ENCODE measurements at regions not wholly inside any gene's neighbourhood (a gene's known extent, or its start where the extent isn't known, plus 50 kb on each side); places are given as distances from the start of the nearest gene placed in this dataset.
"Not testable (repeated sequence)": the region's sequence is repeated elsewhere in the genome, so short reads cannot be mapped to it uniquely, and the experiment has no call there.

- no peak overlapping the region for H3K27ac ChIP-seq
- DNase-seq = no peak
- H3K36me3 ChIP-seq (replicated peaks in 1 of 2; ENCODE audit: insufficient read depth in 1 of 2, low read depth in 2 of 2) = no peaks in the 10 kb centered on the region
- 66 to 68% methylated on average over 1 of the region's 1 CpG for WGBS, 2 donors
- H3K4me1 ChIP-seq = no peaks in the 10 kb centered on the region
- H3K4me3 ChIP-seq = no peak overlapping the region
- H3K9me3 ChIP-seq = peaks cover 0 to 4% (median 0%) of the 10 kb centered on the region in 3 donors
- H3K27me3 ChIP-seq = no peaks in the 10 kb centered on the region
- no peak for ATAC-seq
- TF ChIP-seq CTCF (IDR thresholded peaks at IDR 0.05) (no peak), POLR2A (IDR thresholded peaks at IDR 0.05) (no peak)
- intact Hi-C loops (cut with DNase I) = no loop called here
Measured at GRCh38 chr21:28294051-28294450, 698.6 kb downstream of the LTN1 start.

GRCh38 chr21:28283641-28284490 lies 708.8 kb downstream of the LTN1 start:
- peaks cover 26% of the 10 kb centered on the region for H3K4me1 ChIP-seq
- peak overlapping the region; percentile 18 to 80 (median 66) for H3K27ac ChIP-seq
- WGBS, 2 donors = 5 to 6% methylated on average over 4 of the region's 4 CpGs

GRCh38 chr21:28282833-28283232 lies 709.8 kb downstream of the LTN1 start:
- H3K36me3 ChIP-seq (replicated peaks in 1 of 2; ENCODE audit: insufficient read depth in 1 of 2, low read depth in 2 of 2) = no peaks in the 10 kb centered on the region
- peak; percentile 5 for ATAC-seq
- H3K9me3 ChIP-seq = no peaks in the 10 kb centered on the region
- H3K4me3 ChIP-seq = no peak overlapping the region
- peak overlapping the region in 3 of 4 donors; percentile 55 to 80 (median 76) for H3K27ac ChIP-seq
- intact Hi-C loops (cut with DNase I) = no loop called here
- 18 to 19% methylated on average over 5 of the region's 5 CpGs for WGBS, 2 donors
- DNase-seq = no peak
- H3K4me1 ChIP-seq = peaks cover 26% of the 10 kb centered on the region
- no peaks in the 10 kb centered on the region for H3K27me3 ChIP-seq
- TF ChIP-seq CTCF (IDR thresholded peaks at IDR 0.05) = no peak
- TF ChIP-seq POLR2A (IDR thresholded peaks at IDR 0.05) = no peak

More at GRCh38 chr21:28283641-28284490, 708.8 kb downstream of the LTN1 start:
- Histone ChIP-seq H3K36me3 (replicated peaks in 1 of 2; ENCODE audit: insufficient read depth in 1 of 2, low read depth in 2 of 2) (no peaks in the 10 kb centered on the region), H3K4me3 (no peak overlapping the region), H3K9me3 (no peaks in the 10 kb centered on the region), H3K27me3 (no peaks in the 10 kb centered on the region)
- intact Hi-C loops (cut with DNase I) = no loop called here
- ATAC-seq (peak; percentile 87), DNase-seq (peak in 3 of 4 donors; percentile 15 to 33 (median 20))
- TF ChIP-seq POLR2A (IDR thresholded peaks at IDR 0.05) (no peak), CTCF (IDR thresholded peaks at IDR 0.05) (no peak)

- ATAC-seq, DNase-seq: not testable (repeated sequence)
- WGBS, 2 donors = 52 to 66% methylated on average over 3 of the region's 3 CpGs
Measured at GRCh38 chr21:28281357-28281756, 711.3 kb downstream of the LTN1 start.

GRCh38 chr21:28280611-28281010 lies 712.1 kb downstream of the LTN1 start:
- intact Hi-C loops (cut with DNase I) = no loop called here
- no peak overlapping the region for H3K27ac ChIP-seq
- no peaks in the 10 kb centered on the region for H3K27me3 ChIP-seq
- DNase-seq (no peak), ATAC-seq (no peak)
- no peak for TF ChIP-seq POLR2A (IDR thresholded peaks at IDR 0.05)
- TF ChIP-seq CTCF (IDR thresholded peaks at IDR 0.05) = no peak
- H3K4me3 ChIP-seq = no peak overlapping the region
- H3K9me3 ChIP-seq = no peaks in the 10 kb centered on the region
- peaks cover 26% of the 10 kb centered on the region for H3K4me1 ChIP-seq
- no peaks in the 10 kb centered on the region for H3K36me3 ChIP-seq (replicated peaks in 1 of 2; ENCODE audit: insufficient read depth in 1 of 2, low read depth in 2 of 2)

More at GRCh38 chr21:28281357-28281756, 711.3 kb downstream of the LTN1 start:
- intact Hi-C loops (cut with DNase I); H3K9me3 ChIP-seq; H3K36me3 ChIP-seq (replicated peaks in 1 of 2; ENCODE audit: insufficient read depth in 1 of 2, low read depth in 2 of 2); H3K27ac ChIP-seq; H3K4me3 ChIP-seq; H3K27me3 ChIP-seq: not testable (repeated sequence)
- peaks cover 26% of the 10 kb centered on the region for H3K4me1 ChIP-seq
